H1 (cell line): ENCODE measurements at regions not wholly inside any gene's neighbourhood (a gene's known extent, or its start where the extent isn't known, plus 50 kb on each side); places are given as distances from the start of the nearest gene placed in this dataset.

Experiments
- CTCF ChIA-PET: fragments of 300-600 bp; sonication (Branson Sonifier 250); formaldehyde crosslinking; loops from one replicate; lab custom pipeline; 2021; ENCODE audit not compliant: partially characterized antibody; lab: Charles Lee
- POLR2A ChIA-PET: fragments of 300-600 bp; sonication (Branson Sonifier 250); formaldehyde crosslinking; loops from one replicate; lab custom pipeline; 2021; ENCODE audit warnings: inconsistent platforms; ENCODE audit not compliant: partially characterized antibody; lab: Charles Lee
- DNase-seq, 2 experiments: peaks; one replicate each; pipeline versions ENCODE4 v3.0.0 to v3.0.0-alpha.2; 2010 to 2022; ENCODE audit warnings: low spot score in 2 of 2, low read depth in 1 of 2, mixed read lengths in 1 of 2
- FAIRE-seq: peaks from 2 replicates; lab custom pipeline; 2011; peaks lifted over from hg19 to GRCh38; lab: Jason Lieb, UNC
- H2AFZ ChIP-seq: 2 replicates; pipeline ENCODE4 v1.8.1; 2012; ENCODE audit warnings: low read length, inconsistent platforms
- H2AK5ac ChIP-seq: 2 replicates; pipeline ENCODE4 v1.6.1; 2013; ENCODE audit warnings: low read depth, low read length
- H2BK120ac ChIP-seq: replicated peaks from 2 replicates; pipeline ENCODE3; 2013; ENCODE audit warnings: low read depth, low read length, inconsistent platforms
- H2BK12ac ChIP-seq: 2 replicates; pipeline ENCODE4 v1.6.1; 2013; ENCODE audit warnings: low read depth, low read length
- H2BK15ac ChIP-seq: 2 replicates; pipeline ENCODE4 v1.6.1; 2013; ENCODE audit warnings: low read length
- H2BK20ac ChIP-seq: 2 replicates; pipeline ENCODE4 v1.6.1; 2013; ENCODE audit warnings: low read length
- H2BK5ac ChIP-seq: 2 replicates; pipeline ENCODE4 v1.6.1; 2013; ENCODE audit warnings: low read depth, low read length
- H3K14ac ChIP-seq: 2 replicates; pipeline ENCODE4 v1.6.1; 2013; ENCODE audit warnings: inconsistent platforms; ENCODE audit not compliant: insufficient read length
- H3K18ac ChIP-seq: 2 replicates; pipeline ENCODE4 v1.6.1; 2013; ENCODE audit warnings: low read length; ENCODE audit errors: extremely low read depth
- H3K23ac ChIP-seq: 2 replicates; pipeline ENCODE4 v1.6.1; 2013; ENCODE audit warnings: inconsistent platforms; ENCODE audit not compliant: insufficient read length
- H3K23me2 ChIP-seq: 2 replicates; pipeline ENCODE4 v1.6.1; 2013; ENCODE audit warnings: low read depth, low read length
- H3K27ac ChIP-seq: 2 replicates; pipeline ENCODE4 v1.6.1; 2011; ENCODE audit warnings: low read depth, low read length, inconsistent platforms
- H3K27me3 ChIP-seq, 4 experiments: replicated peaks in 1 of 4; 1 replicate in 1 of 4; 2 replicates in 3 of 4; pipeline versions ENCODE4 v1.6.1 to v1.8.1; 2011 to 2013; ENCODE audit warnings: low read length in 3 of 4, mild to moderate bottlenecking in 3 of 4, inconsistent platforms in 2 of 4, mixed read lengths in 2 of 4, moderate library complexity in 1 of 4; ENCODE audit not compliant: control insufficient read depth in 3 of 4, insufficient read depth in 3 of 4; ENCODE audit errors: extremely low read depth in 1 of 4
- H3K36me3 ChIP-seq, 4 experiments: 2 replicates each; pipeline versions ENCODE4 v1.6.1 to v1.8.1; 2011 to 2013; ENCODE audit warnings: mild to moderate bottlenecking in 4 of 4, low read length in 3 of 4, moderate library complexity in 2 of 4, control low read depth in 1 of 4, inconsistent platforms in 1 of 4; ENCODE audit not compliant: insufficient read depth in 4 of 4, control insufficient read depth in 2 of 4
- H3K4ac ChIP-seq: replicated peaks from 2 replicates; pipeline ENCODE3; 2013; ENCODE audit warnings: low read length, low read depth, mixed read lengths, inconsistent platforms; ENCODE audit not compliant: insufficient read length
- H3K4me1 ChIP-seq, 4 experiments: replicated peaks in 1 of 4; 1 replicate in 1 of 4; 2 replicates in 3 of 4; pipeline versions ENCODE4 v1.6.1 to v1.8.1; 2011 to 2013; ENCODE audit warnings: low read length in 3 of 4, inconsistent platforms in 2 of 4, mixed read lengths in 1 of 4; ENCODE audit not compliant: insufficient read depth in 4 of 4, control insufficient read depth in 3 of 4
- H3K4me2 ChIP-seq, 2 experiments: 2 replicates each; pipeline versions ENCODE4 v1.6.1 to v1.8.1; 2011 to 2013; ENCODE audit warnings: low read depth in 2 of 2, low read length in 2 of 2, control low read depth in 1 of 2, inconsistent platforms in 1 of 2, mild to moderate bottlenecking in 1 of 2; ENCODE audit not compliant: insufficient read depth in 1 of 2
- H3K4me3 ChIP-seq, 4 experiments: fragments of 200-600, 300-600 bp in 1 of 4; sonication (generic), shearing (Covaris generic), sonication (Bioruptor Twin) in 1 of 4; 2 replicates each; pipeline versions ENCODE4 v1.5.1 to v1.8.1; 2011 to 2016; ENCODE audit warnings: low read length in 4 of 4, low read depth in 3 of 4, control low read depth in 2 of 4, inconsistent platforms in 2 of 4, mild to moderate bottlenecking in 2 of 4, mixed read lengths in 1 of 4, moderate library complexity in 1 of 4; ENCODE audit not compliant: insufficient read depth in 2 of 4; ENCODE audit errors: extremely low read depth in 1 of 4
- H3K56ac ChIP-seq: replicated peaks from 2 replicates; pipeline ENCODE3; 2013; ENCODE audit warnings: low read depth, mild to moderate bottlenecking, mixed read lengths, low read length, inconsistent platforms; ENCODE audit not compliant: insufficient read length
- H3K79me1 ChIP-seq: 2 replicates; pipeline ENCODE4 v1.6.1; 2013; ENCODE audit warnings: low read depth, low read length, control low read depth
- H3K79me2 ChIP-seq, 2 experiments: 2 replicates each; pipeline versions ENCODE4 v1.6.1 to v1.8.1; 2012 to 2013; ENCODE audit warnings: low read length in 2 of 2, mild to moderate bottlenecking in 2 of 2, inconsistent platforms in 1 of 2; ENCODE audit not compliant: insufficient read depth in 2 of 2, control insufficient read depth in 1 of 2
- H3K9ac ChIP-seq, 4 experiments: replicated peaks in 1 of 4; 1 replicate in 1 of 4; 2 replicates in 3 of 4; pipeline versions ENCODE4 v1.6.1 to v1.8.1; 2011 to 2013; ENCODE audit warnings: low read depth in 3 of 4, low read length in 3 of 4, control low read depth in 2 of 4, mild to moderate bottlenecking in 2 of 4, moderate library complexity in 2 of 4, inconsistent platforms in 1 of 4; ENCODE audit errors: extremely low read depth in 1 of 4
- H3K9me3 ChIP-seq, 2 experiments: 2 replicates each; pipeline versions ENCODE4 v1.6.1 to v1.8.1; 2012 to 2013; ENCODE audit warnings: mild to moderate bottlenecking in 2 of 2, moderate library complexity in 2 of 2, control low read depth in 1 of 2, inconsistent platforms in 1 of 2, low read depth in 1 of 2, low read length in 1 of 2, mixed read lengths in 1 of 2; ENCODE audit not compliant: insufficient read depth in 2 of 2
- H4K20me1 ChIP-seq, 2 experiments: replicated peaks in 1 of 2; 2 replicates each; pipeline versions ENCODE3 to v1.8.1; 2011 to 2013; ENCODE audit warnings: inconsistent platforms in 2 of 2, low read length in 2 of 2, mild to moderate bottlenecking in 1 of 2; ENCODE audit not compliant: insufficient read depth in 2 of 2, control insufficient read depth in 1 of 2
- H4K5ac ChIP-seq: 2 replicates; pipeline ENCODE4 v1.6.1; 2013; ENCODE audit warnings: low read length, low read depth, mixed read lengths, inconsistent platforms; ENCODE audit not compliant: insufficient read length
- H4K8ac ChIP-seq: 2 replicates; pipeline ENCODE4 v1.8.0; 2013; ENCODE audit warnings: mild to moderate bottlenecking, moderate library complexity, low read length, inconsistent platforms; ENCODE audit not compliant: insufficient read depth; ENCODE audit errors: extremely low read depth
- H4K91ac ChIP-seq: replicated peaks from 2 replicates; pipeline ENCODE3; 2013; ENCODE audit warnings: low read length, mixed read lengths, inconsistent platforms; ENCODE audit not compliant: insufficient read length
- ATF2 ChIP-seq: IDR thresholded peaks from 2 replicates; pipeline ENCODE4 v1.6.1; 2012; ENCODE audit warnings: low read length, inconsistent platforms
- FOSL1 ChIP-seq: IDR thresholded peaks from 2 replicates; pipeline ENCODE4 v1.6.1; 2011; ENCODE audit warnings: mild to moderate bottlenecking, low read depth, low read length, moderate library complexity; ENCODE audit not compliant: insufficient read depth
- WGBS, 2 experiments: shearing (Covaris generic) in 1 of 2; methylation state at CpG; one replicate each; pipeline versions ENCODE4 v1.1.6 to v1.1.7; 2013 to 2015; ENCODE audit warnings: low lambda C conversion rate in 2 of 2, mixed read lengths in 2 of 2, inconsistent platforms in 1 of 2, low coverage in 1 of 2, missing lambda C conversion rate in 1 of 2; ENCODE audit not compliant: insufficient replicate concordance in 2 of 2, insufficient coverage in 1 of 2, insufficient read length in 1 of 2; ENCODE audit errors: extremely low coverage in 1 of 2, missing lambda C conversion rate in 1 of 2; 5-methylcytosine and 5-hydroxymethylcytosine counted together

GRCh38 chr14:82388488-82388887, 854.8 kb upstream of the SEL1L start:
- POLR2A ChIA-PET: no interaction called here
- Histone ChIP-seq H2BK20ac (no peak overlapping the region), H2AFZ (no peak overlapping the region), H3K9me3 (no peaks in the 10 kb centered on the region), H4K8ac (no peak overlapping the region), H3K79me2 (no peaks in the 10 kb centered on the region), H3K36me3 (no peaks in the 10 kb centered on the region), H3K4me2 (no peak overlapping the region), H3K56ac (no peak overlapping the region), H3K4ac (no peak overlapping the region), H4K20me1 (no peaks in the 10 kb centered on the region)
- no peak for TF ChIP-seq FOSL1
- TF ChIP-seq ATF2: no peak
- TF ChIP-seq, all 59 proteins: peak for 0
- 92% methylated on average over 4 of the region's 4 CpGs; no CpG with 5 or more reads in 1 of the 2 experiments for WGBS, 2 experiments
- Histone ChIP-seq H2BK15ac (no peak overlapping the region), H3K79me1 (no peaks in the 10 kb centered on the region), H3K23ac (no peak overlapping the region), H3K4me1 (no peaks in the 10 kb centered on the region), H3K23me2 (no peaks in the 10 kb centered on the region), H4K5ac (no peak overlapping the region), H3K4me3 (no peak overlapping the region), H3K9ac (no peak overlapping the region), H2BK120ac (no peak overlapping the region), H3K18ac (no peak overlapping the region), H2BK12ac (no peak overlapping the region), H3K14ac (no peak overlapping the region), H2AK5ac (no peak overlapping the region), H4K91ac (no peak overlapping the region), H2BK5ac (no peak overlapping the region), H3K27me3 (no peaks in the 10 kb centered on the region), H3K27ac (no peak overlapping the region)
- no peak for FAIRE-seq
- CTCF ChIA-PET: interaction anchor here (1.1 to 1.7 kb wide), 3 partner anchors 9 to 398 kb away, joined by 4 to 7 read pairs (median 6); no protein-coding TSS in a partner anchor
- no peak for DNase-seq
